ENCODE measurements at regions not wholly inside any gene's neighbourhood (a gene's known extent, or its start where the extent isn't known, plus 50 kb on each side); places are given as distances from the start of the nearest gene placed in this dataset.

GRCh38 chr11:70761908-70762337, 363.6 kb downstream of the CTTN start:
- H3K27ac ChIP-seq (ENCODE audit: low read depth, low read length): no peak overlapping the region
- no peak overlapping the region for H2AFZ ChIP-seq (ENCODE audit: low read length)
- H3K4me3 ChIP-seq (ENCODE audit: insufficient read depth, low read length): no peak overlapping the region
- TF ChIP-seq, protein P1, sequence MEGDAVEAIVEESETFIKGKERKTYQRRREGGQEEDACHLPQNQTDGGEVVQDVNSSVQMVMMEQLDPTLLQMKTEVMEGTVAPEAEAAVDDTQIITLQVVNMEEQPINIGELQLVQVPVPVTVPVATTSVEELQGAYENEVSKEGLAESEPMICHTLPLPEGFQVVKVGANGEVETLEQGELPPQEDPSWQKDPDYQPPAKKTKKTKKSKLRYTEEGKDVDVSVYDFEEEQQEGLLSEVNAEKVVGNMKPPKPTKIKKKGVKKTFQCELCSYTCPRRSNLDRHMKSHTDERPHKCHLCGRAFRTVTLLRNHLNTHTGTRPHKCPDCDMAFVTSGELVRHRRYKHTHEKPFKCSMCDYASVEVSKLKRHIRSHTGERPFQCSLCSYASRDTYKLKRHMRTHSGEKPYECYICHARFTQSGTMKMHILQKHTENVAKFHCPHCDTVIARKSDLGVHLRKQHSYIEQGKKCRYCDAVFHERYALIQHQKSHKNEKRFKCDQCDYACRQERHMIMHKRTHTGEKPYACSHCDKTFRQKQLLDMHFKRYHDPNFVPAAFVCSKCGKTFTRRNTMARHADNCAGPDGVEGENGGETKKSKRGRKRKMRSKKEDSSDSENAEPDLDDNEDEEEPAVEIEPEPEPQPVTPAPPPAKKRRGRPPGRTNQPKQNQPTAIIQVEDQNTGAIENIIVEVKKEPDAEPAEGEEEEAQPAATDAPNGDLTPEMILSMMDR (IDR thresholded peaks at IDR 0.05; ENCODE audit: extremely low read depth, low read depth, low read length): no peak
- H3K79me2 ChIP-seq (ENCODE audit: insufficient read depth, low read length): no peaks in the 10 kb centered on the region
- no peaks in the 10 kb centered on the region for H3K4me1 ChIP-seq (ENCODE audit: insufficient read depth, low read length)
- no peaks in the 10 kb centered on the region for H3K36me3 ChIP-seq (ENCODE audit: insufficient read depth, low read length)
- H3K27me3 ChIP-seq (ENCODE audit: insufficient read depth, low read length): peaks cover 1% of the 10 kb centered on the region
- H3K4me2 ChIP-seq (ENCODE audit: insufficient read depth, low read length): no peak overlapping the region
- H4K20me1 ChIP-seq (ENCODE audit: insufficient read depth, low read length): peaks cover 3% of the 10 kb centered on the region
- no peak for DNase-seq (ENCODE audit: insufficient read length, low spot score, missing footprints)
- H3K9me3 ChIP-seq (ENCODE audit: low read depth, low read length): no peaks in the 10 kb centered on the region

DNA sequence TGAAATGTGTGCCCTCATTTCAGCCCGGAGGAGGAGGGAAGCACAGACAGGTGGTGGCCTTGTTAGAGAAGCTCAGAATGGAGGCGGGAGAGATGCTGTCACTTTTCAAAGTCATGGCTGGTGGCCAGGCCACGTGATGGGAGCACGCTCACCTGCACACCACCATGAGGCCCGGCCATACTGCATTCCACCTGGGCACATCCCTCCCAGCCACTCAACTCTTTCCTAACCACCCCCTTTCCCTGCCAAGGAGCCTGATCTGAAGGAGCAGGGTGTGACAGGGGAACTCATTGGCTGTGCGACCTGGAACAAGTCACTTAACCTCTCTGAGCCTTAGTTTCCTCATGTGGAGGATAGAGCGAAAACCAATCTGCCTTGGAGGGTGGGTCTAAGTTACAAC, 364.5 kb downstream of the CTTN start:
- Histone ChIP-seq H3K4me2 (ENCODE audit: insufficient read depth, low read length) (no peak overlapping the region), H3K4me3 (ENCODE audit: insufficient read depth, low read length) (no peak overlapping the region), H4K20me1 (ENCODE audit: insufficient read depth, low read length) (peaks cover 3% of the 10 kb centered on the region), H2AFZ (ENCODE audit: low read length) (no peak overlapping the region), H3K36me3 (ENCODE audit: insufficient read depth, low read length) (no peaks in the 10 kb centered on the region), H3K27ac (ENCODE audit: low read depth, low read length) (no peak overlapping the region), H3K4me1 (ENCODE audit: insufficient read depth, low read length) (no peaks in the 10 kb centered on the region), H3K9me3 (ENCODE audit: low read depth, low read length) (no peaks in the 10 kb centered on the region), H3K79me2 (ENCODE audit: insufficient read depth, low read length) (no peaks in the 10 kb centered on the region), H3K27me3 (ENCODE audit: insufficient read depth, low read length) (no peaks in the 10 kb centered on the region)
- TF ChIP-seq, protein P1 (IDR thresholded peaks at IDR 0.05; ENCODE audit: extremely low read depth, low read depth, low read length): no peak
- no peak for DNase-seq (ENCODE audit: insufficient read length, low spot score, missing footprints)

- Histone ChIP-seq H3K27me3 (ENCODE audit: insufficient read depth, low read length) (no peaks in the 10 kb centered on the region), H2AFZ (ENCODE audit: low read length) (no peak overlapping the region), H3K4me2 (ENCODE audit: insufficient read depth, low read length) (no peak overlapping the region), H4K20me1 (ENCODE audit: insufficient read depth, low read length) (peaks cover 3% of the 10 kb centered on the region), H3K79me2 (ENCODE audit: insufficient read depth, low read length) (no peaks in the 10 kb centered on the region), H3K36me3 (ENCODE audit: insufficient read depth, low read length) (no peaks in the 10 kb centered on the region), H3K4me3 (ENCODE audit: insufficient read depth, low read length) (no peak overlapping the region), H3K9me3 (ENCODE audit: low read depth, low read length) (no peaks in the 10 kb centered on the region), H3K27ac (ENCODE audit: low read depth, low read length) (no peak overlapping the region), H3K4me1 (ENCODE audit: insufficient read depth, low read length) (no peaks in the 10 kb centered on the region)
- TF ChIP-seq, protein P1 (IDR thresholded peaks at IDR 0.05; ENCODE audit: extremely low read depth, low read depth, low read length): no peak
- DNase-seq (ENCODE audit: insufficient read length, low spot score, missing footprints): peak; percentile 94
These were observed 365.3 kb downstream of the CTTN start for GRCh38 chr11:70763606-70764005.

- no peaks in the 10 kb centered on the region for H3K36me3 ChIP-seq (ENCODE audit: insufficient read depth, low read length)
- TF ChIP-seq, protein P1 (IDR thresholded peaks at IDR 0.05; ENCODE audit: extremely low read depth, low read depth, low read length): no peak
- H3K4me3 ChIP-seq (ENCODE audit: insufficient read depth, low read length): no peak overlapping the region
- DNase-seq (ENCODE audit: insufficient read length, low spot score, missing footprints): peak; percentile 35
- no peaks in the 10 kb centered on the region for H3K79me2 ChIP-seq (ENCODE audit: insufficient read depth, low read length)
- no peaks in the 10 kb centered on the region for H3K4me1 ChIP-seq (ENCODE audit: insufficient read depth, low read length)
- H3K9me3 ChIP-seq (ENCODE audit: low read depth, low read length): no peaks in the 10 kb centered on the region
- no peak overlapping the region for H3K27ac ChIP-seq (ENCODE audit: low read depth, low read length)
- no peak overlapping the region for H3K4me2 ChIP-seq (ENCODE audit: insufficient read depth, low read length)
- H2AFZ ChIP-seq (ENCODE audit: low read length): no peak overlapping the region
- peaks cover 3% of the 10 kb centered on the region for H4K20me1 ChIP-seq (ENCODE audit: insufficient read depth, low read length)
- H3K27me3 ChIP-seq (ENCODE audit: insufficient read depth, low read length): no peaks in the 10 kb centered on the region
These were observed 366.1 kb downstream of the CTTN start for GRCh38 chr11:70764356-70764905.

All from osteoblast (primary cell).